A549 (cell line): ENCODE measurements at regions not wholly inside any gene's neighbourhood (a gene's known extent, or its start where the extent isn't known, plus 50 kb on each side); places are given as distances from the start of the nearest gene placed in this dataset.

Experiments
- ATAC-seq, 2 experiments: fragments of 200-7000 bp in 1 of 2; fragments of >200 bp in 1 of 2; cut with Nextera tagmentation in 1 of 2; cut with Tn5 transposase in 1 of 2; 3 replicates each; pipeline versions ENCODE4 v1.8.0 to v1.9.1; 2018 to 2020; ENCODE audit warnings: mild to moderate bottlenecking in 1 of 2, moderate library complexity in 1 of 2
- CTCF ChIA-PET: fragments of 300-600 bp; sonication (Branson Sonifier 250); formaldehyde crosslinking; extraction: SDS; loops from one replicate; lab custom pipeline; 2021; ENCODE audit warnings: antibody characterized with exemption, inconsistent platforms; lab: Yijun Ruan, JAX
- POLR2A ChIA-PET: fragments of 350-600 bp; formaldehyde crosslinking; extraction: SDS; loops from one replicate; lab custom pipeline; 2021; ENCODE audit warnings: antibody characterized with exemption, inconsistent platforms; lab: Yijun Ruan, JAX
- DNase-seq, 2 experiments: peaks; one replicate each; pipeline versions ENCODE4 v3.0.0 to v3.0.0-alpha.2; 2011 to 2016; ENCODE audit warnings: low read depth in 1 of 2, low spot score in 1 of 2
- FAIRE-seq: peaks from 2 replicates; lab custom pipeline; 2011; peaks lifted over from hg19 to GRCh38; lab: Jason Lieb, UNC
- H3K27ac ChIP-seq, 2 experiments: fragments of >200 bp; sonication (Bioruptor Twin); formaldehyde crosslinking; 3 replicates each; pipeline ENCODE4 v1.5.1; 2016 to 2017
- H3K4me1 ChIP-seq: fragments of >200 bp; sonication (Bioruptor Twin); formaldehyde crosslinking; 3 replicates; pipeline ENCODE4 v1.6.1; 2016
- H3K4me2 ChIP-seq: fragments of >200 bp; sonication (Bioruptor Twin); formaldehyde crosslinking; 3 replicates; pipeline ENCODE4 v1.6.1; 2016
- H3K4me3 ChIP-seq: fragments of >200 bp; sonication (Bioruptor Twin); formaldehyde crosslinking; 3 replicates; pipeline ENCODE4 v1.5.1; 2016
- H3K9me3 ChIP-seq: fragments of >200 bp; sonication (Bioruptor Twin); formaldehyde crosslinking; 3 replicates; pipeline ENCODE4 v1.6.1; 2016
- BHLHE40 ChIP-seq: IDR thresholded peaks from 2 replicates; pipeline ENCODE4 v1.6.1; 2012; ENCODE audit warnings: low read depth, low read length, inconsistent platforms
- CBX2 ChIP-seq: fragments of 200-600 bp; sonication (generic); IDR thresholded peaks from 2 replicates; pipeline ENCODE4 v1.6.1; 2016; ENCODE audit warnings: low read depth, mild to moderate bottlenecking, borderline replicate concordance
- CBX8 ChIP-seq: fragments of 200-600 bp; sonication (generic); IDR thresholded peaks from 2 replicates; pipeline ENCODE4 v1.6.1; 2016
- EHF ChIP-seq: fragments of 250-450 bp; sonication (Bioruptor Pico); IDR thresholded peaks from 2 replicates; pipeline ENCODE4 v1.5.0; 2020; ENCODE audit warnings: mild to moderate bottlenecking
- EP300 ChIP-seq, 2 experiments: fragments of >200 bp; sonication (Bioruptor Twin); formaldehyde crosslinking; IDR thresholded peaks; 2 replicates in 1 of 2; 3 replicates in 1 of 2; pipeline ENCODE4 v1.6.1; 2016 to 2017
- FOSB ChIP-seq: fragments of 250-450 bp; sonication (Bioruptor Pico); IDR thresholded peaks from 2 replicates; pipeline ENCODE4 v1.5.0; 2020; ENCODE audit warnings: mild to moderate bottlenecking, moderate library complexity
- FOSL2 ChIP-seq, 2 experiments: fragments of 450-650 bp in 1 of 2; fragments of >200 bp in 1 of 2; sonication (Bioruptor Twin) in 1 of 2; formaldehyde crosslinking; IDR thresholded peaks; 2 replicates each; pipeline versions ENCODE4 v1.5.0 to v1.6.1; 2016 to 2020; ENCODE audit warnings: mild to moderate bottlenecking in 1 of 2, moderate library complexity in 1 of 2
- FOXS1 ChIP-seq: fragments of 250-450 bp; sonication (Bioruptor Pico); IDR thresholded peaks from 2 replicates; pipeline ENCODE4 v1.5.0; 2020; ENCODE audit warnings: mild to moderate bottlenecking, moderate library complexity
- JUNB ChIP-seq: fragments of >200 bp; sonication (Bioruptor Twin); formaldehyde crosslinking; IDR thresholded peaks from 2 replicates; pipeline ENCODE4 v1.6.1; 2016
- KDM1A ChIP-seq: fragments of 200-600 bp; sonication (generic); IDR thresholded peaks from 2 replicates; pipeline ENCODE4 v1.6.1; 2016; ENCODE audit warnings: low read depth, mild to moderate bottlenecking
- MAFK ChIP-seq: fragments of 450-650 bp; IDR thresholded peaks from 2 replicates; pipeline ENCODE4 v1.6.1; 2014; ENCODE audit not compliant: partially characterized antibody
- MAX ChIP-seq: IDR thresholded peaks from 2 replicates; pipeline ENCODE4 v1.6.1; 2012
- NR3C1 ChIP-seq: fragments of >200 bp; sonication (Bioruptor Twin); formaldehyde crosslinking; IDR thresholded peaks from 3 replicates; pipeline ENCODE4 v1.6.1; 2017
- RARB ChIP-seq: fragments of 250-450 bp; sonication (Bioruptor Pico); IDR thresholded peaks from 2 replicates; pipeline ENCODE4 v1.8.0; 2021; ENCODE audit warnings: mild to moderate bottlenecking, moderate library complexity
- REST ChIP-seq: fragments of 200-600 bp; sonication (generic); IDR thresholded peaks from 2 replicates; pipeline ENCODE4 v1.6.1; 2016; ENCODE audit warnings: antibody characterized with exemption, mild to moderate bottlenecking, moderate library complexity
- SREBF2 ChIP-seq: fragments of 450-650 bp; IDR thresholded peaks from 2 replicates; pipeline ENCODE4 v1.6.1; 2014; ENCODE audit warnings: mild to moderate bottlenecking, moderate library complexity
- ZNF302 ChIP-seq: fragments of 250-450 bp; sonication (Bioruptor Pico); IDR thresholded peaks from 2 replicates; pipeline ENCODE4 v1.9.0; 2021; ENCODE audit warnings: inconsistent platforms, mild to moderate bottlenecking, moderate library complexity
- ZSCAN20 ChIP-seq: fragments of 250-450 bp; sonication (Bioruptor Pico); IDR thresholded peaks from 2 replicates; pipeline ENCODE4 v1.8.0; 2022; ENCODE audit warnings: mild to moderate bottlenecking, moderate library complexity
- WGBS: methylation state at CpG from one replicate; pipeline ENCODE4 v1.1.6; 2017; ENCODE audit errors: missing lambda C conversion rate; 5-methylcytosine and 5-hydroxymethylcytosine counted together
- TF ChIP-seq, protein P1 (sequence below): fragments of >200 bp; sonication (Bioruptor Twin); formaldehyde crosslinking; IDR thresholded peaks from 3 replicates; pipeline ENCODE4 v1.5.1; 2016
- TF ChIP-seq, protein P2 (sequence below): fragments of 450-650 bp; IDR thresholded peaks from 2 replicates; pipeline ENCODE4 v1.6.1; 2014; ENCODE audit warnings: antibody characterized with exemption

- H3K4me3 ChIP-seq: no peak overlapping the region
- no peak overlapping the region for H3K4me2 ChIP-seq
- ChIA-PET POLR2A (no interaction called here), CTCF (no interaction called here)
- DNase-seq (no peak), FAIRE-seq (no peak), ATAC-seq (no peak)
- TF ChIP-seq CBX2 (no peak), FOSB (no peak)
- WGBS: 8% methylated on average over 1 of the region's 1 CpG
- H3K27ac ChIP-seq: no peak overlapping the region
- no peaks in the 10 kb centered on the region for H3K4me1 ChIP-seq
- H3K9me3 ChIP-seq: no peaks in the 10 kb centered on the region
Observed at GRCh38 chr21:16034446-16035190, 304.8 kb downstream of the USP25 start.

DNA sequence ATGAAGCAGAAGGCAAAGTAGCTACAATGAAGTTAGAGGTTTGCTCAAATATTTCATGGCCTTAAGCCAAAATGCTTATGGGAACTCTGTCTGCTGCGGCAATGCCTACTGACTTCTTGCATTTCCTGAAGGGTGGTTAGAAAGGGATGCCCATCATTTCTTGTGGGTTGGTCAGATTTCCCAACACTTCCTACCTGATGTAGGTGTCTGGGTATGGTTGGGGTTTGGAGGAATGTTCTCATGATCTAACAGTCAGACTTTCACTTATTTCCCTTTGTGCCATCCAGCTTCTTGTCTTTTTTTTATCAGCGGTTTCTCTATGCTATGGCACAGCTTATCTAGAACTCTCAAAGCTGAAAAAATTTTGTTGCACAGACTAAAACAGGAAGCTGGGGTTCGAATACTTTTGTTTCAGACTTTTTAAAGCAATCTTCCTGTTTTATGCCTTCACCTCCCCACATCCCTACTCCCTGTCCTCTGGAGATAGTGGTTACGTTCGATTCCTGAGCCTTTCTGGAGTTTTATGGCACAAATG is 307.7 kb downstream of the USP25 start:
- ATAC-seq: no peak
- Histone ChIP-seq H3K27ac (no peak overlapping the region), H3K9me3 (no peaks in the 10 kb centered on the region), H3K4me3 (no peak overlapping the region), H3K4me2 (no peak overlapping the region), H3K4me1 (no peaks in the 10 kb centered on the region)
- no peak for FAIRE-seq
- WGBS: 71% methylated on average over 5 of the region's 5 CpGs
- POLR2A ChIA-PET: no interaction called here
- CTCF ChIA-PET: no interaction called here
- no peak for DNase-seq
- TF ChIP-seq RARB (CRISPR knock-in tag) (no peak), NR3C1 (no peak), FOXS1 (CRISPR knock-in tag) (no peak), EP300 (IDR thresholded peaks at IDR 0.05) (no peak), EHF (CRISPR knock-in tag) (no peak), ZSCAN20 (CRISPR knock-in tag) (no peak), CBX8 (no peak), BHLHE40 (no peak), JUNB (no peak), ZNF302 (no peak), FOSL2 (IDR thresholded peaks at IDR 0.05) (no peak), FOSL2 (CRISPR knock-in tag; IDR thresholded peaks at IDR 0.05) (no peak), KDM1A (no peak), MAX (no peak), MAFK (no peak), REST (no peak), SREBF2 (no peak)
- TF ChIP-seq, protein P1, sequence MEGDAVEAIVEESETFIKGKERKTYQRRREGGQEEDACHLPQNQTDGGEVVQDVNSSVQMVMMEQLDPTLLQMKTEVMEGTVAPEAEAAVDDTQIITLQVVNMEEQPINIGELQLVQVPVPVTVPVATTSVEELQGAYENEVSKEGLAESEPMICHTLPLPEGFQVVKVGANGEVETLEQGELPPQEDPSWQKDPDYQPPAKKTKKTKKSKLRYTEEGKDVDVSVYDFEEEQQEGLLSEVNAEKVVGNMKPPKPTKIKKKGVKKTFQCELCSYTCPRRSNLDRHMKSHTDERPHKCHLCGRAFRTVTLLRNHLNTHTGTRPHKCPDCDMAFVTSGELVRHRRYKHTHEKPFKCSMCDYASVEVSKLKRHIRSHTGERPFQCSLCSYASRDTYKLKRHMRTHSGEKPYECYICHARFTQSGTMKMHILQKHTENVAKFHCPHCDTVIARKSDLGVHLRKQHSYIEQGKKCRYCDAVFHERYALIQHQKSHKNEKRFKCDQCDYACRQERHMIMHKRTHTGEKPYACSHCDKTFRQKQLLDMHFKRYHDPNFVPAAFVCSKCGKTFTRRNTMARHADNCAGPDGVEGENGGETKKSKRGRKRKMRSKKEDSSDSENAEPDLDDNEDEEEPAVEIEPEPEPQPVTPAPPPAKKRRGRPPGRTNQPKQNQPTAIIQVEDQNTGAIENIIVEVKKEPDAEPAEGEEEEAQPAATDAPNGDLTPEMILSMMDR: no peak
- TF ChIP-seq, protein P2, sequence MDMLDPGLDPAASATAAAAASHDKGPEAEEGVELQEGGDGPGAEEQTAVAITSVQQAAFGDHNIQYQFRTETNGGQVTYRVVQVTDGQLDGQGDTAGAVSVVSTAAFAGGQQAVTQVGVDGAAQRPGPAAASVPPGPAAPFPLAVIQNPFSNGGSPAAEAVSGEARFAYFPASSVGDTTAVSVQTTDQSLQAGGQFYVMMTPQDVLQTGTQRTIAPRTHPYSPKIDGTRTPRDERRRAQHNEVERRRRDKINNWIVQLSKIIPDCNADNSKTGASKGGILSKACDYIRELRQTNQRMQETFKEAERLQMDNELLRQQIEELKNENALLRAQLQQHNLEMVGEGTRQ: no peak
